Activated effector memory CD4-positive, alpha-beta T cell treated with anti-CD3 and anti-CD28 coated beads, Interleukin-2, amount 50 U/mL, for 16 hours (primary cell): ENCODE measurements at regions not wholly inside any gene's neighbourhood (a gene's known extent, or its start where the extent isn't known, plus 50 kb on each side); places are given as distances from the start of the nearest gene placed in this dataset.
A peak's percentile ranks its signal among the peaks of the same experiment; 100 is the strongest.
"Not testable (repeated sequence)": the region's sequence is repeated elsewhere in the genome, so short reads cannot be mapped to it uniquely, and the experiment has no call there.

Source experiments
- DNase-seq: peaks from one replicate; pipeline ENCODE4 v3.0.0-alpha.2; 2020

DNA sequence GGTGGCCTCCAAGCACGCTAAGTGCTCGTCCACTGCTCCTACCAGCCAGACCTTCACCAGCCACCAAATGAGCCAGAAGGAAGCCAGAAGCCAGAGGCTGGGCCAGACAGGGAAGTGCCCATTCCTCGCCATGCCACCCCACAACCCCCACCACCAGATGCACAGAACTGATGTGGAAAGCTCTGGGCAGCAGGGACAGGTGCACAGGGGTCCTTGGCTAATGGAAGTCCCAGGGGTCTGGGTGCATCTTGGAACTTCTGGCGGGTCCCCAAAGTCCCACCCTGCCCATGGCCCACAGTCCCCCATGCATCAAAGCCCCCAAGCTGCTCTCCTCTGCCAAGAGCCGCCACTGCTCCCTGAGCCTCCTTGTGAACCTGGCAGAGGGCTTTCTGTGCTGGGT, 173.1 kb upstream of the ID2 start:
- no peak for DNase-seq

GRCh38 chr2:8509621-8510020, 172.2 kb upstream of the ID2 start:
- DNase-seq = no peak

- not testable (repeated sequence) for DNase-seq
These were observed 171.8 kb upstream of the ID2 start for GRCh38 chr2:8510055-8510454.

GRCh38 chr2:8510519-8510918, 171.3 kb upstream of the ID2 start:
- no peak for DNase-seq

- DNase-seq = no peak
These were observed 169.8 kb upstream of the ID2 start for GRCh38 chr2:8511868-8512612.

GRCh38 chr2:8513601-8514273, 168.1 kb upstream of the ID2 start:
- no peak for DNase-seq

- DNase-seq = no peak
These were observed 167.6 kb upstream of the ID2 start for GRCh38 chr2:8514274-8514662.

DNA sequence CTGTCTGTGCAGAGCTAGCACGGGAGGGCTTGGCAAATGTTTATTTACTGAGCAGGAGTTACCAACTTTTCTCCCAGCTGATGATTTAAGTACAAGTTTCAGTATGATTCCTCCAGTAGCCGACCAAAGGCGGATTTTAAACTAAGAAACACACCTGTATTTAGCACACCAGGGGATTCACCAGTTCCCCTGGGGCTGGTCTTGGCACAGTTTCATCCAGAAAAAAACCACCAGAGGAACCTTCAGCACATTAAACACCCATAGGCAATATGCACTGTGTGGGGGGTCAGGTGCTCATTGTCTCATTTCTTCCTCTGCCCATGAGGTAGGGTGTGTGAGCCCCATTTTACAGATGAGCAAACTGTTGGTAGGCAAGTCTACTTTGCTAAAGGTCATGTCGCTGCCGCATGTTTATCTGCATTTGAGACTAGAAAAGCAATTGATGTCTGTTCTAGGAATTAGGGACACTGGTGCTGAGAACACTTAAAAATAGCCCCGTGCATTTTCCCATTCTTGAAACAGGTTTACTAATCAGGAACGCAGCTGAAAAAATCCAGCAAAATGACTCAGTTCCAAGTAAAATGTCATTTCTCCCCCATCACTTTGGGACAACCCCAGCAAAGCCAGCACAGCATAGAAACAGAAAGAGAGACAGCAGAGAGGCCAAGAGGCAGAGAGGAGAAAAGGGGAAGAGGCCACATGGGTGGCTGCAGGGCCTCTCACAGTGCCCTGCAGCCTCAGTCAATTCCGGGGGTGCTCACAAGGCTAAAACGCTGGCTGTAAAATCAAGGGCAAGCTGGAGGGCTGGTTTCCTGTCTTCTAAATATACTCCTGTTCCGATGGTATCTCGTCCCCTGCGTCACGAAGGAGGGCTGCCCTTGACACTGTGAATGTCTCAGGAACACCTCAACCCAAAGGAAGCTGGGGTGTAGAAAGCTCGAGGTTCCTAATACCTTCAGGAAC, 166.8 kb upstream of the ID2 start:
- DNase-seq = peak; percentile 83

GRCh38 chr2:8515864-8516533, 165.9 kb upstream of the ID2 start:
- DNase-seq = peak; percentile 66

DNA sequence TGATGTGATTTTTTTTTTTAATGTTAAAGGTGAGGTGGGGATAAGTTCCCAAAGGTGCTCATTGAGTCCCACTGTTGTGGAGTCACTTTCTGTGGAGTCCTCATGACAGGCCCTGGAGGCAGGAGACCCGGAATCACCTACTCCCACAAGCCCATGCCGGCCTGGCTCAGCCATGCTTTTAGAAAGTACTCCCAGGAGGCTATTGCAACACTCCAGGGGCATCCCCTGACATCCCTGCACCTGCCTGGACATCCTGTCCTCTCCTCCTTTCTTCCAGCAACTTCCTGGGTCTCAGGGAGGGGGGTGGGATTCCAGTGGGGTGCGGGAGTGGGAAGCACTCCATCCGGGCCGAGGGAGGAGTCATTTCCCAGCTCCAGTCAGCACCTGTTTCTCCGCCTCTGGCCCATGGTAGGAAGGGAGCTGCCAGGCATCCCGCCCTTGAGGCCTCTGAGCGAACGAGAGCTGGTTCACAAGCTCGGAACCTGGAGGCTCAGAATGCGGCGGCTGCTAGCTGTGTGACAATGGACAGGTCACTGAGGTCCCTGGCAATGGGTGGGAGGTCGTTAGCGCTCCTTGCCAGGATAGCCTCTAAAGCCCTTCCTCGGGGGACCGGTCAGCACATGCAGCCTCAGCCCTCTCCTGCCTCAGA, 163.9 kb upstream of the ID2 start:
- DNase-seq = no peak

DNA sequence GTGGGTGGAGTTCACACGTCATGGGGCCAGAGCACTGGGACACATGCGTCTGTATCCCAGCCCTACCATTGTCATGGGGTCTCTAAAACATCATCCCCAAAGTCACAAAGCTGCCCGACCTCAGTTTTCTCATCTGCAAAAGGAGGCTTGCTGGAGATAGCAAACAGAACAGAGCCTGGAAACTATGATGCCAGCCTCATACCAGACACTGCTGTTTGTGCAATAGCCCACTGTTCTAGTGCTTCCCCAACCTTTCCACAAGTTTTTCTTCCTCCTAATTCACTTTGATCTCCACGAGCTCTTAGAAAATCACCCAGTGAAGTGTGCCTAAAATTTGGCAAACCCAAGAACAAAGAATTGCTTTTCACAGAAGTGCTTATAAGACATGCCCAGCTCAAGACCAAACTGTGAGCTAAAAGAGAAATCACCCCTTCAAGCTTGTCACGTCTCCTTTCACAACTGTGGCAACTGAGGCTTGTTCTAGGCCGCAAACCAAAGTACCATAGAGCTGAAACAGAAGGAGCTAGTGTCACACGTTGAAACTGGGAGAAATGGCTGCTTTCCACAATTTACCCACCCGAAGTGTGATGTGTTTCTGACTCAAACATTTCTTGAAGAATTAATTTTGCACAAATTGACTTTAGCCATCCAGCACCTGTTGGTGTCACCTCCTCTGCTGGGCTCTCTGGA, 162.7 kb upstream of the ID2 start:
- DNase-seq = no peak

DNA sequence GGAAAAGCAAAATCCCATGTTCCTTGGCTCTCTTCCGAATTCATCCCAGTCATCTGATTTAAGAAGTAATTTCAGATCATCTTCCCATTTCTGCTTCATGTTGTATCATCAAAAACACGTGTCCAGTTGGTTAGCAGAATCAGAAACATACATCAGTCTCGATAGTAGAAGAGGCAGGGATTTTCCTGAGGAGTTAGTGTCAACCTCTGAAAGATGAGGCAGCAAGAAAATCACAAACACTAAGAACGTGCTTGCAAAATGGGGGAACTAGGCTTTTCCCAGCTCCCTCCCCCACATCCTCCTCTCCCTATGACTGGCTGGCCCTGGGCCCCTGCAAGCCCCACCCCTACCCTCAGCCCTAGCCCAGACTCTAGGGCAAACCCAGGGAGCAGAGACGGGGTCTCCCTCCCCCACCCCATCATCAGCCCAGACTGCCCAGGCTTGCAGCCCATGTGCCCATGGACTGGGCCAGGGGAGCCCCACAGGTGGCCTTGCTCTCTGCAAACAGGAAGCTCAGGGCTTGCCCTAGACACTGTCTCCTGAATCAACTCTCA, 161.0 kb upstream of the ID2 start:
- no peak for DNase-seq

DNA sequence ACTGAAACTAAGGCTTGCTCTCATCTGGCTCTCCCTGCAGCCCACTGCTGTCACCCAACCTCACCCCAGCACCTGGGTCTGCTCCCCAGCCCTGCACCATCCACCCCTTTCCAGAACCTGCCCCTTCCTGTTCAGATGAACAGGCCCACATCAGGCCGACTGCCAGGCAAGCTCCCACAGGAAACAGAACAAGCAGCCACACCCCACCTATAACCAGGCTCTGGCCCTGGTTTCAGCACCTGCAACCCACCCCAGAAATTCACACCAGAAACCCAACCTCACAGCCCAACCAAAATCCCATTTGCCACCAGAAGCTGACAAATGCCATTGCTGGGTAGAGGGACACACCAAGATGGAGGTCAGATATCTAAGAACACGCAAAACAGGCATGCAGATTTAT, 159.2 kb upstream of the ID2 start:
- no peak for DNase-seq

- no peak for DNase-seq
These were observed 157.5 kb upstream of the ID2 start for GRCh38 chr2:8524388-8524787.

- DNase-seq = no peak
These were observed 157.0 kb upstream of the ID2 start for GRCh38 chr2:8524823-8525222.

- no peak for DNase-seq
These were observed 156.6 kb upstream of the ID2 start for GRCh38 chr2:8525236-8525581.

DNA sequence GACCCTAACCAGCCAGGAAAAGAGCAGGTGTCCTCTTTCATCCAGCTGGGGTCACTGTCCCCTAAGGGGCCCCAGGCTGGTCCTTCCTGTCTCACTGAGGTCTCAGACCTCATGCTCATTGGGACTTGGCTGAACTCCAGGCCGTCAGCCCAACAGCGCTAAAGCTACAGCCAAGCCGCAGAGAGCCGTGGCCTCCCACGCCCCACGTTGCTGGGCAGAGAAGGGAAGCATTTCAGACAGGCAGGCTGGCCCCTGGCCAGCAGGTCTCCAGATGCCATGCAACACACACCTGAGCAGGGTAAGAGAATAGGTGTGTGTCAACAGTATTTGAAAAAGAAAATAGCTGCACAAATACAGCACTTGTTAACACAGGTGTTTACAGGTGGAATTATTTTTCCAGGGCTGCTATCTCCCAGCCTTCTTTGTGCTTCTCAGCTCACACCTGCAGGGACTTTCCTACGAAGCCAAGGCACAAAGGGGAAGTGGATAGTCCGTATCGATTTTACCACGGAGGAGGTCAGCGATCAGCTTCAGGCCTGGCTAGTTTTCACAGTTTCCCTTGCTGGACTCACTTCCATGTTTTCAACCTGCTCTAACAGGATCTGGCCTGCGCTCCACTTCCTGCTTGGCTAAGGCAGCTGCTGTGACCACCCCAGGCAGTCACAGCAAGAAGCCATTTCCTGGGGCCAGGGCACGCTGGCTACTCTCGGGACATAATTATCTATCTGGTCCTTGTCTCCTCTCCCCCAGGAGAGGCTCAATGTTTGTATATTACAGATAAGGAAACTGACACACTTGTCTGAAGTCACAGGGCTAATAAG, 156.1 kb upstream of the ID2 start:
- DNase-seq = no peak

- no peak for DNase-seq
These were observed 155.5 kb upstream of the ID2 start for GRCh38 chr2:8526403-8526696.

DNA sequence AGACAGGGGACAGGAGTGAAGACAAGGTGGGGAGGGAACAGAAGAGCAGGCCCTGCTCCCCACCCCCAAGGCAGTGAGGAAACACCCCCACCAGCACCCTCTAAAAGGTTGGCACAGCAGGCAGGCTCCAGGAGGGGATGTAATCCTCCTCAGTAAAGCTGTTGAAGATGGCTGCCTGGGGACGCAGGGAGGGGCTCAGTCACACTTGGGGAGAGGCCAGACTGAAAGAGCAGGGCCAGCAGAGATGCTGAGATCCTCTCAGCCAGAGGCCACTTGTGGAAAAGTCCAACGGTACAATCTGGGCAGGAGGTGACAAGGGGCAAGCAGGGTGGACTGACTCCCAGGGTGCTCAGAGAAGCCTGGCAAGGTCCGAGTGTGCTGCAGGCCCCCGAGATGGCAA, 154.8 kb upstream of the ID2 start:
- no peak for DNase-seq

DNA sequence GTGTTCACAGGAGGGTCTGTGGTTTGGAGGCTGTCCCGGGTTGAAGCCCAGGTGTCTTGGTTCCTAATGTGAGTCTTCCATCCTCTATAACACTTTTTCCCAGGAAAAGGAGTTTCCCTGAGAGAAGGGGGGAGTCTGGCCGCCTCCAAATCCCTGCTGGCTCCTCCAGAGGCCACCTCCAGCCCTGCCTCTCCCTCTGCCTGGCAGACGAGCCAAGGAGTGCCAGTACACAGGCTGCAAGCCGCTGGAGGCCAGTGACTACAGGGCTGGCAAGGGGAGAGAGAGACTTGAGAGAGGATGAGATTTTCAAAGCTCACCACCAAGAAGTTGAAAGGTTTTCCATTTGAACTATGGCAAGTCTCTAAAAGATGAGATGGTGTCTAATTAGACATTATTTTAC, 154.2 kb upstream of the ID2 start:
- DNase-seq = no peak

GRCh38 chr2:8528863-8529262, 153.0 kb upstream of the ID2 start:
- DNase-seq = no peak
